H7 (cell line): ENCODE measurements at regions not wholly inside any gene's neighbourhood (a gene's known extent, or its start where the extent isn't known, plus 50 kb on each side); places are given as distances from the start of the nearest gene placed in this dataset.

ENCODE experiments used
- DNase-seq: peaks from one replicate; pipeline ENCODE4 v3.0.0; 2012
- H3K27me3 ChIP-seq: 2 replicates; pipeline ENCODE4 v1.6.0; 2011; ENCODE audit warnings: mild to moderate bottlenecking, low read length; ENCODE audit not compliant: control insufficient read depth, insufficient read depth
- H3K36me3 ChIP-seq: replicated peaks from 2 replicates; pipeline ENCODE4 v1.5.1; 2011; ENCODE audit warnings: low read length; ENCODE audit not compliant: control insufficient read depth, insufficient read depth
- H3K4me3 ChIP-seq: 2 replicates; pipeline ENCODE4 v1.5.1; 2011; ENCODE audit warnings: low read depth, mild to moderate bottlenecking, control low read depth, low read length, moderate library complexity; ENCODE audit not compliant: insufficient read depth

GRCh38 chr2:142332196-142332595, 201.4 kb upstream of the LRP1B start:
- no peaks in the 10 kb centered on the region for H3K36me3 ChIP-seq
- H3K4me3 ChIP-seq, result no peak overlapping the region
- DNase-seq, result no peak
- H3K27me3 ChIP-seq, result no peaks in the 10 kb centered on the region

GRCh38 chr2:142330458-142330857, 199.6 kb upstream of the LRP1B start:
- Histone ChIP-seq H3K27me3 (no peaks in the 10 kb centered on the region), H3K36me3 (no peaks in the 10 kb centered on the region), H3K4me3 (no peak overlapping the region)
- DNase-seq, result no peak

- Histone ChIP-seq H3K27me3 (no peaks in the 10 kb centered on the region), H3K4me3 (no peak overlapping the region), H3K36me3 (no peaks in the 10 kb centered on the region)
- no peak for DNase-seq
Observed at GRCh38 chr2:142325870-142326269, 195.1 kb upstream of the LRP1B start.

- no peak overlapping the region for H3K4me3 ChIP-seq
- no peaks in the 10 kb centered on the region for H3K36me3 ChIP-seq
- H3K27me3 ChIP-seq, result no peaks in the 10 kb centered on the region
- no peak for DNase-seq
Observed at GRCh38 chr2:142323206-142323605, 192.4 kb upstream of the LRP1B start.

- Histone ChIP-seq H3K27me3 (no peaks in the 10 kb centered on the region), H3K4me3 (no peak overlapping the region), H3K36me3 (no peaks in the 10 kb centered on the region)
- no peak for DNase-seq
Observed at GRCh38 chr2:142321706-142322280, 191.0 kb upstream of the LRP1B start.

GRCh38 chr2:142320067-142320466, 189.3 kb upstream of the LRP1B start:
- H3K4me3 ChIP-seq, result no peak overlapping the region
- no peaks in the 10 kb centered on the region for H3K36me3 ChIP-seq
- H3K27me3 ChIP-seq, result no peaks in the 10 kb centered on the region
- no peak for DNase-seq

GRCh38 chr2:142316049-142316448, 185.2 kb upstream of the LRP1B start:
- no peak overlapping the region for H3K4me3 ChIP-seq
- no peak for DNase-seq
- H3K36me3 ChIP-seq, result no peaks in the 10 kb centered on the region
- H3K27me3 ChIP-seq, result no peaks in the 10 kb centered on the region

GRCh38 chr2:142315346-142315745, 184.5 kb upstream of the LRP1B start:
- Histone ChIP-seq H3K36me3 (no peaks in the 10 kb centered on the region), H3K4me3 (no peak overlapping the region), H3K27me3 (no peaks in the 10 kb centered on the region)
- DNase-seq, result no peak

GRCh38 chr2:142314164-142314563, 183.3 kb upstream of the LRP1B start:
- Histone ChIP-seq H3K4me3 (no peak overlapping the region), H3K27me3 (no peaks in the 10 kb centered on the region), H3K36me3 (no peaks in the 10 kb centered on the region)
- no peak for DNase-seq

GRCh38 chr2:142310530-142310929, 179.7 kb upstream of the LRP1B start:
- H3K4me3 ChIP-seq, result no peak overlapping the region
- H3K27me3 ChIP-seq, result no peaks in the 10 kb centered on the region
- no peak for DNase-seq
- H3K36me3 ChIP-seq, result no peaks in the 10 kb centered on the region

- DNase-seq, result no peak
- no peak overlapping the region for H3K4me3 ChIP-seq
- H3K36me3 ChIP-seq, result no peaks in the 10 kb centered on the region
- H3K27me3 ChIP-seq, result no peaks in the 10 kb centered on the region
Observed at GRCh38 chr2:142308744-142309143, 177.9 kb upstream of the LRP1B start.

- Histone ChIP-seq H3K4me3 (no peak overlapping the region), H3K27me3 (no peaks in the 10 kb centered on the region), H3K36me3 (no peaks in the 10 kb centered on the region)
- no peak for DNase-seq
Observed at GRCh38 chr2:142307616-142308115, 176.8 kb upstream of the LRP1B start.

GRCh38 chr2:142307086-142307485, 176.3 kb upstream of the LRP1B start:
- DNase-seq, result no peak
- no peaks in the 10 kb centered on the region for H3K27me3 ChIP-seq
- H3K36me3 ChIP-seq, result no peaks in the 10 kb centered on the region
- no peak overlapping the region for H3K4me3 ChIP-seq

GRCh38 chr2:142306131-142306530, 175.3 kb upstream of the LRP1B start:
- DNase-seq, result no peak
- Histone ChIP-seq H3K4me3 (no peak overlapping the region), H3K27me3 (no peaks in the 10 kb centered on the region), H3K36me3 (no peaks in the 10 kb centered on the region)

- Histone ChIP-seq H3K36me3 (no peaks in the 10 kb centered on the region), H3K4me3 (no peak overlapping the region), H3K27me3 (no peaks in the 10 kb centered on the region)
- no peak for DNase-seq
Observed at GRCh38 chr2:142300517-142300916, 169.7 kb upstream of the LRP1B start.

- no peak for DNase-seq
- Histone ChIP-seq H3K27me3 (no peaks in the 10 kb centered on the region), H3K4me3 (no peak overlapping the region), H3K36me3 (no peaks in the 10 kb centered on the region)
Observed at GRCh38 chr2:142299021-142299420, 168.2 kb upstream of the LRP1B start.
